ENCODE measurements at regions not wholly inside any gene's neighbourhood (a gene's known extent, or its start where the extent isn't known, plus 50 kb on each side); places are given as distances from the start of the nearest gene placed in this dataset.

DNA sequence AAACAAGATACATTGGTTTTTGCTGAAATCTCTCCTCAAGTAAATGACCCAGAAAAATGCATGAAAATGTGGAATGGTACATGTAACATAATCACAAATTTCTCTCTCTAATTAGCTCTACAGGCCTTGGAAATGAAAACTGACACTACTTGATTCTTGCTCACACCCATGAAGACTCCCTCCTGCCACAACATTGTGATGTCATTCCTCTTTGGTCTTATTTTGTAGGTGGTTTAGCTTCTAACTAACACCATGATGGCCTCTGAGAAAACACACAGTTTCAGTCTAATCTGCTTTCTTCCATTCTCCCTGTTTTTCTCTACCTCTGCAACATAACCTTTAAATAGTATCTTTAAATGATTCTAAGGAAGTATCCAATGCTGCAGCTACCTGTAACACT is 78.6 kb upstream of the FAM174A start (continued):
- TF ChIP-seq BRCA1 (IDR thresholded peaks at IDR 0.05; ENCODE audit: low read depth, low read length) (no peak), CHD2 (IDR thresholded peaks at IDR 0.05; ENCODE audit: low read length) (no peak)

- H2AK5ac ChIP-seq (ENCODE audit: low read depth, low read length) = no peak overlapping the region
- H2BK120ac ChIP-seq (replicated peaks; ENCODE audit: low read depth, low read length) = no peak overlapping the region
- H3K4me3 ChIP-seq (ENCODE audit: extremely low read depth in 1 of 4, insufficient read depth in 2 of 4, low read depth in 3 of 4, low read length in 4 of 4) = no peak overlapping the region
- H2BK15ac ChIP-seq (ENCODE audit: low read length) = no peak overlapping the region
- H2BK20ac ChIP-seq (ENCODE audit: low read length) = no peak overlapping the region
- H3K9me3 ChIP-seq (ENCODE audit: insufficient read depth in 2 of 2, low read depth in 1 of 2, low read length in 1 of 2) = no peaks in the 10 kb centered on the region
- H3K4me1 ChIP-seq (replicated peaks in 1 of 4; ENCODE audit: control insufficient read depth in 3 of 4, insufficient read depth in 4 of 4, low read length in 3 of 4) = no peaks in the 10 kb centered on the region
- no peak overlapping the region for H3K4ac ChIP-seq (replicated peaks; ENCODE audit: insufficient read length, low read depth, low read length)
- ChIA-PET CTCF (ENCODE audit: partially characterized antibody) (no interaction called here), POLR2A (ENCODE audit: partially characterized antibody) (no interaction called here)
- no peak overlapping the region for H3K4me2 ChIP-seq (ENCODE audit: insufficient read depth in 1 of 2, low read depth in 2 of 2, low read length in 2 of 2)
- no peak overlapping the region for H3K56ac ChIP-seq (replicated peaks; ENCODE audit: insufficient read length, low read depth, low read length)
- H3K36me3 ChIP-seq (ENCODE audit: control insufficient read depth in 2 of 4, insufficient read depth in 4 of 4, low read length in 3 of 4) = no peaks in the 10 kb centered on the region
- H3K27me3 ChIP-seq (replicated peaks in 1 of 4; ENCODE audit: control insufficient read depth in 3 of 4, extremely low read depth in 1 of 4, insufficient read depth in 3 of 4, low read length in 3 of 4) = no peaks in the 10 kb centered on the region
- no peak overlapping the region for H3K27ac ChIP-seq (ENCODE audit: low read depth, low read length)
- H2BK12ac ChIP-seq (ENCODE audit: low read depth, low read length) = no peak overlapping the region
- H3K79me2 ChIP-seq (ENCODE audit: control insufficient read depth in 1 of 2, insufficient read depth in 2 of 2, low read length in 2 of 2) = no peaks in the 10 kb centered on the region
- H4K91ac ChIP-seq (replicated peaks; ENCODE audit: insufficient read length, low read length) = no peak overlapping the region
- H2AFZ ChIP-seq (ENCODE audit: low read length) = no peak overlapping the region
- no peak overlapping the region for H3K9ac ChIP-seq (replicated peaks in 1 of 4; ENCODE audit: extremely low read depth in 1 of 4, low read depth in 3 of 4, low read length in 3 of 4)
- no peak for TF ChIP-seq BCL11A (IDR thresholded peaks at IDR 0.05; ENCODE audit: low read depth in 2 of 2, low read length in 2 of 2)
- no peak for TF ChIP-seq FOSL1 (IDR thresholded peaks at IDR 0.05; ENCODE audit: insufficient read depth, low read depth, low read length)
- no peak for TF ChIP-seq KDM5A (IDR thresholded peaks at IDR 0.05; ENCODE audit: low read length)
- no peak for TF ChIP-seq EZH2 (IDR thresholded peaks at IDR 0.05; ENCODE audit: low read depth, low read length, severe bottlenecking)
- TF ChIP-seq SP2 (IDR thresholded peaks at IDR 0.05; ENCODE audit: low read length) = no peak
- TF ChIP-seq, protein P1, sequence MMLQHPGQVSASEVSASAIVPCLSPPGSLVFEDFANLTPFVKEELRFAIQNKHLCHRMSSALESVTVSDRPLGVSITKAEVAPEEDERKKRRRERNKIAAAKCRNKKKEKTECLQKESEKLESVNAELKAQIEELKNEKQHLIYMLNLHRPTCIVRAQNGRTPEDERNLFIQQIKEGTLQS (IDR thresholded peaks at IDR 0.05; ENCODE audit: insufficient read depth, low read depth, low read length) = no peak
- no peak for TF ChIP-seq CREB1 (IDR thresholded peaks at IDR 0.05)
- TF ChIP-seq KDM1A (IDR thresholded peaks at IDR 0.05; ENCODE audit: borderline replicate concordance, low read length) = no peak
- no peak for TF ChIP-seq EP300 (IDR thresholded peaks at IDR 0.05; ENCODE audit: borderline replicate concordance in 1 of 2, low read depth in 2 of 2, low read length in 2 of 2)
- TF ChIP-seq RBBP5 (IDR thresholded peaks at IDR 0.05; ENCODE audit: borderline replicate concordance, low read depth, low read length) = no peak
- no peak for TF ChIP-seq CHD2 (IDR thresholded peaks at IDR 0.05; ENCODE audit: low read length)
- no peak for TF ChIP-seq SP4 (IDR thresholded peaks at IDR 0.05; ENCODE audit: low read length)
- no peak for TF ChIP-seq SRF (IDR thresholded peaks at IDR 0.05; ENCODE audit: low read depth, low read length)
- TF ChIP-seq SIRT6 (IDR thresholded peaks at IDR 0.05; ENCODE audit: low read length) = no peak
- no peak overlapping the region for H3K23ac ChIP-seq (ENCODE audit: insufficient read length)
- H4K20me1 ChIP-seq (replicated peaks in 1 of 2; ENCODE audit: control insufficient read depth in 1 of 2, insufficient read depth in 2 of 2, low read length in 2 of 2) = no peaks in the 10 kb centered on the region
- no peak overlapping the region for H3K18ac ChIP-seq (ENCODE audit: extremely low read depth, low read length)
- H3K79me1 ChIP-seq (ENCODE audit: low read depth, low read length) = no peaks in the 10 kb centered on the region
- no peak overlapping the region for H3K14ac ChIP-seq (ENCODE audit: insufficient read length)
- no peak for FAIRE-seq
- H2BK5ac ChIP-seq (ENCODE audit: low read depth, low read length) = no peak overlapping the region
- H3K23me2 ChIP-seq (ENCODE audit: low read depth, low read length) = no peaks in the 10 kb centered on the region
- H4K8ac ChIP-seq (ENCODE audit: extremely low read depth, insufficient read depth, low read length) = no peak overlapping the region
- H4K5ac ChIP-seq (ENCODE audit: insufficient read length, low read depth, low read length) = no peak overlapping the region
- DNase-seq (ENCODE audit: low read depth in 1 of 2, low spot score in 2 of 2) = no peak
Measured at GRCh38 chr5:100452126-100452525, 83.0 kb upstream of the FAM174A start.

All from H1 (cell line).